ENCODE measurements at regions not wholly inside any gene's neighbourhood (a gene's known extent, or its start where the extent isn't known, plus 50 kb on each side); places are given as distances from the start of the nearest gene placed in this dataset.

- no peaks in the 10 kb centered on the region for H3K36me3 ChIP-seq
- intact Hi-C loops (cut with DNase I; ENCODE audit: low total_unique reads) = no loop called here
- no peaks in the 10 kb centered on the region for H3K4me1 ChIP-seq
- H3K27ac ChIP-seq = no peak overlapping the region
- no peak for DNase-seq (ENCODE audit: low spot score in 2 of 2)
- TF ChIP-seq POLR2A (IDR thresholded peaks at IDR 0.05) = no peak
- TF ChIP-seq CTCF (IDR thresholded peaks at IDR 0.05) = no peak
- TF ChIP-seq POLR2AphosphoS5 (IDR thresholded peaks at IDR 0.05) = no peak
- H3K4me3 ChIP-seq = no peak overlapping the region
- H3K9me3 ChIP-seq = no peaks in the 10 kb centered on the region
- no peaks in the 10 kb centered on the region for H3K27me3 ChIP-seq
Measured at GRCh38 chr18:64407606-64408005, 258.7 kb upstream of the LINC00305 start.

- Histone ChIP-seq H3K4me3 (no peak overlapping the region), H3K4me1 (no peaks in the 10 kb centered on the region), H3K9me3 (no peaks in the 10 kb centered on the region), H3K27me3 (no peaks in the 10 kb centered on the region), H3K36me3 (no peaks in the 10 kb centered on the region), H3K27ac (no peak overlapping the region)
- no peak for DNase-seq (ENCODE audit: low spot score in 2 of 2)
- TF ChIP-seq POLR2AphosphoS5 (IDR thresholded peaks at IDR 0.05) (no peak), POLR2A (IDR thresholded peaks at IDR 0.05) (no peak), CTCF (IDR thresholded peaks at IDR 0.05) (no peak)
- intact Hi-C loops (cut with DNase I; ENCODE audit: low total_unique reads) = no loop called here
Measured at GRCh38 chr18:64405161-64405560, 256.3 kb upstream of the LINC00305 start.

GRCh38 chr18:64403784-64404503 is 255.1 kb upstream of the LINC00305 start:
- H3K27ac ChIP-seq = no peak overlapping the region
- no peaks in the 10 kb centered on the region for H3K27me3 ChIP-seq
- no peaks in the 10 kb centered on the region for H3K36me3 ChIP-seq
- H3K4me3 ChIP-seq = no peak overlapping the region
- H3K9me3 ChIP-seq = no peaks in the 10 kb centered on the region
- no peak for DNase-seq (ENCODE audit: low spot score in 2 of 2)
- intact Hi-C loops (cut with DNase I; ENCODE audit: low total_unique reads) = no loop called here
- TF ChIP-seq CTCF (IDR thresholded peaks at IDR 0.05) (no peak), POLR2A (IDR thresholded peaks at IDR 0.05) (no peak), POLR2AphosphoS5 (IDR thresholded peaks at IDR 0.05) (no peak)
- H3K4me1 ChIP-seq = no peaks in the 10 kb centered on the region

- H3K27me3 ChIP-seq = no peaks in the 10 kb centered on the region
- no peaks in the 10 kb centered on the region for H3K36me3 ChIP-seq
- H3K4me1 ChIP-seq = no peaks in the 10 kb centered on the region
- DNase-seq (ENCODE audit: low spot score in 2 of 2) = no peak
- no peak for TF ChIP-seq POLR2AphosphoS5 (IDR thresholded peaks at IDR 0.05)
- H3K4me3 ChIP-seq = no peak overlapping the region
- intact Hi-C loops (cut with DNase I; ENCODE audit: low total_unique reads) = no loop called here
- H3K9me3 ChIP-seq = no peaks in the 10 kb centered on the region
- H3K27ac ChIP-seq = no peak overlapping the region
Measured at GRCh38 chr18:64402636-64403035, 253.7 kb upstream of the LINC00305 start.

GRCh38 chr18:64401268-64402060 is 252.6 kb upstream of the LINC00305 start:
- no peak for TF ChIP-seq POLR2A (IDR thresholded peaks at IDR 0.05)
- TF ChIP-seq POLR2AphosphoS5 (IDR thresholded peaks at IDR 0.05) = no peak
- TF ChIP-seq CTCF (IDR thresholded peaks at IDR 0.05) = no peak
- H3K9me3 ChIP-seq = no peaks in the 10 kb centered on the region
- DNase-seq (ENCODE audit: low spot score in 2 of 2) = no peak
- no peak overlapping the region for H3K4me3 ChIP-seq
- no peak overlapping the region for H3K27ac ChIP-seq
- no peaks in the 10 kb centered on the region for H3K36me3 ChIP-seq
- intact Hi-C loops (cut with DNase I; ENCODE audit: low total_unique reads) = no loop called here
- H3K4me1 ChIP-seq = no peaks in the 10 kb centered on the region
- no peaks in the 10 kb centered on the region for H3K27me3 ChIP-seq
